AG04449 (cell line): ENCODE measurements at regions not wholly inside any gene's neighbourhood (a gene's known extent, or its start where the extent isn't known, plus 50 kb on each side); places are given as distances from the start of the nearest gene placed in this dataset.

Experiments
- CTCF ChIA-PET: fragments of 350-600 bp; formaldehyde crosslinking; extraction: SDS; loops from one replicate; lab custom pipeline; 2021; ENCODE audit warnings: antibody characterized with exemption; lab: Yijun Ruan, JAX
- POLR2A ChIA-PET: fragments of 400-600, 350-600 bp; formaldehyde crosslinking; extraction: SDS; loops from one replicate; lab custom pipeline; 2020; ENCODE audit warnings: antibody characterized with exemption, inconsistent platforms; lab: Yijun Ruan, JAX
- DNase-seq: peaks from one replicate; pipeline ENCODE4 v3.0.0-alpha.2; 2010; ENCODE audit warnings: low read depth, low spot score
- H3K4me3 ChIP-seq: 2 replicates; pipeline ENCODE4 v1.5.1; 2011; ENCODE audit warnings: low read depth, mild to moderate bottlenecking, control low read depth, low read length
- TF ChIP-seq, protein P1 (sequence below): IDR thresholded peaks from one replicate; pipeline ENCODE4 v1.5.1; 2011; ENCODE audit warnings: mild to moderate bottlenecking, moderate library complexity, low read length, control low read depth, inconsistent platforms; ENCODE audit not compliant: insufficient read depth; ENCODE audit errors: missing control alignments

DNA sequence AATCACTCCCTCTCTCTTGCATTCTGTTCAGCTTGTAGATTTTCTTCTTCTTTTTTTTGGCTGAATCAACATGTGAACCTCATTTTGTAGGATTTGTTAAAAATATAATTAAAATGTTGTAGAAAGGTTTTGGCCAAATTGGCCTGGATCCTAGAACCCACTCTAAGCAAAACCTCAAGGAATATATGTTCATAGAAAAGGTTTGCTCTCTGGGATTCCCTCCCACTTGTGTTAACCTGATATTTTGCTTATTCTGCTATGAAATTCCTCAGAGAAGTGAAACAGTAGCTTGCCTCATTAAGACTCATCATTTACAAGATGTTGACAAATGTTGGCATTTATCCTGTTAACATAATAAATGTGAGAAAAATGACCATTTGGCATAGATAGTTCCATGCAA lies 456.7 kb downstream of the TMEM182 start:
- CTCF ChIA-PET = no interaction called here

DNA sequence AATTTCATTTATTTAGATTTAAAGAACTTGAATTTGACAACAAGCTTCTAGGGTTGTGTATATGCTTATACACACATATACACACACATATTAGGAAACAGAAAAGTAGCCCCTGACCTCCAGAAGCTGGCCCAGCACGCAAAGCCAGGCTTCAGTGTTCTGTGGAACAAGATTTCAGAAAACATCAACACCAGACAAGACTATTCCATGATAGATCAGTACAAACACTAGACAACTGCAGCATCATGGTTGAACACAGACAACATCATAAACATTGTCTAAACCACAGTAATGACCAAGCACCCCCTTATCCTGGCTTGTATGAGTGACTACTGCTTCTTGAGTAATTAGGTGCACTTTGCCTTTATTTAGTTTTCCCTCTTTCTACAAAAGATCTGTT lies 457.6 kb downstream of the TMEM182 start:
- CTCF ChIA-PET = no interaction called here
- no peak for DNase-seq
- TF ChIP-seq, protein P1, sequence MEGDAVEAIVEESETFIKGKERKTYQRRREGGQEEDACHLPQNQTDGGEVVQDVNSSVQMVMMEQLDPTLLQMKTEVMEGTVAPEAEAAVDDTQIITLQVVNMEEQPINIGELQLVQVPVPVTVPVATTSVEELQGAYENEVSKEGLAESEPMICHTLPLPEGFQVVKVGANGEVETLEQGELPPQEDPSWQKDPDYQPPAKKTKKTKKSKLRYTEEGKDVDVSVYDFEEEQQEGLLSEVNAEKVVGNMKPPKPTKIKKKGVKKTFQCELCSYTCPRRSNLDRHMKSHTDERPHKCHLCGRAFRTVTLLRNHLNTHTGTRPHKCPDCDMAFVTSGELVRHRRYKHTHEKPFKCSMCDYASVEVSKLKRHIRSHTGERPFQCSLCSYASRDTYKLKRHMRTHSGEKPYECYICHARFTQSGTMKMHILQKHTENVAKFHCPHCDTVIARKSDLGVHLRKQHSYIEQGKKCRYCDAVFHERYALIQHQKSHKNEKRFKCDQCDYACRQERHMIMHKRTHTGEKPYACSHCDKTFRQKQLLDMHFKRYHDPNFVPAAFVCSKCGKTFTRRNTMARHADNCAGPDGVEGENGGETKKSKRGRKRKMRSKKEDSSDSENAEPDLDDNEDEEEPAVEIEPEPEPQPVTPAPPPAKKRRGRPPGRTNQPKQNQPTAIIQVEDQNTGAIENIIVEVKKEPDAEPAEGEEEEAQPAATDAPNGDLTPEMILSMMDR = no peak
- POLR2A ChIA-PET = no interaction called here
- H3K4me3 ChIP-seq = no peak overlapping the region

More for the DNA sequence above, 456.7 kb downstream of the TMEM182 start:
- DNase-seq = no peak
- TF ChIP-seq, protein P1 = no peak
- POLR2A ChIA-PET = no interaction called here
- no peak overlapping the region for H3K4me3 ChIP-seq

- no peak overlapping the region for H3K4me3 ChIP-seq
- TF ChIP-seq, protein P1 = no peak
- DNase-seq = no peak
- ChIA-PET POLR2A (no interaction called here), CTCF (no interaction called here)
These were observed 461.1 kb downstream of the TMEM182 start for GRCh38 chr2:103222969-103223368.

DNA sequence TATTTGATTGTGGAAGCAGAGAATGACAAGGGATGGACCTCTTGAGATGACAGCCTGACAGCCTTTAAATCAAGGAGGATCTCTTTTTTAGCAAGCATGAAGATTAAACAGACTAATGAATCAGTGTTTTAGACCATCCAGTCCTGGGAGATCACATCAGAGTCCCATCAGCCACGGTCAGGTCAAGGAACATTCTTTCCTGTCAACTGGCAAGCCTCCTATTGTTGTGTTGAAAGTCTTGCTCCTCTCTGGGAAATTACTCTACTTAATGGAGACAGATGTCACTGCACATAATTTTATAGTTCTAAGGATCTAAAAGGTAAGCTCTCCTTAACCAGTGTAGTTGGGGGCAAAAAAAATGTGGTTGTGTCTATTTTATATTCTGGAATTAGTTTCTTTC lies 469.0 kb downstream of the TMEM182 start:
- no peak overlapping the region for H3K4me3 ChIP-seq
- TF ChIP-seq, protein P1 = no peak
- no peak for DNase-seq
- ChIA-PET POLR2A (no interaction called here), CTCF (no interaction called here)

- no peak for DNase-seq
- POLR2A ChIA-PET = no interaction called here
- CTCF ChIA-PET = no interaction called here
- no peak overlapping the region for H3K4me3 ChIP-seq
- TF ChIP-seq, protein P1 = no peak
These were observed 471.0 kb downstream of the TMEM182 start for GRCh38 chr2:103232865-103233264.

- ChIA-PET POLR2A (no interaction called here), CTCF (no interaction called here)
- no peak for DNase-seq
- TF ChIP-seq, protein P1 = no peak
- H3K4me3 ChIP-seq = no peak overlapping the region
These were observed 471.9 kb downstream of the TMEM182 start for GRCh38 chr2:103233691-103234090.
